Gastrocnemius medialis (tissue), 4 donors: ENCODE measurements at regions not wholly inside any gene's neighbourhood (a gene's known extent, or its start where the extent isn't known, plus 50 kb on each side); places are given as distances from the start of the nearest gene placed in this dataset.

ENCODE experiments used
- POLR2A ChIP-seq, 2 donors: fragments of 450-650 bp; IDR thresholded peaks; one replicate each; pipeline ENCODE4 v1.6.1; 2017; ENCODE audit warnings: antibody characterized with exemption in 2 of 2, mild to moderate bottlenecking in 2 of 2, moderate library complexity in 2 of 2
- TF ChIP-seq, protein P1 (sequence below), 5 experiments: fragments of 450-650 bp in 3 of 5; fragments of 200-600 bp in 2 of 5; sonication (generic) in 2 of 5; IDR thresholded peaks in 4 of 5; conservative IDR thresholded peaks in 1 of 5; 1 replicate in 4 of 5; 2 replicates in 1 of 5; pipeline ENCODE4 v1.5.1; 2016 to 2019; ENCODE audit warnings: antibody characterized with exemption in 5 of 5, mild to moderate bottlenecking in 3 of 5, moderate library complexity in 3 of 5

DNA sequence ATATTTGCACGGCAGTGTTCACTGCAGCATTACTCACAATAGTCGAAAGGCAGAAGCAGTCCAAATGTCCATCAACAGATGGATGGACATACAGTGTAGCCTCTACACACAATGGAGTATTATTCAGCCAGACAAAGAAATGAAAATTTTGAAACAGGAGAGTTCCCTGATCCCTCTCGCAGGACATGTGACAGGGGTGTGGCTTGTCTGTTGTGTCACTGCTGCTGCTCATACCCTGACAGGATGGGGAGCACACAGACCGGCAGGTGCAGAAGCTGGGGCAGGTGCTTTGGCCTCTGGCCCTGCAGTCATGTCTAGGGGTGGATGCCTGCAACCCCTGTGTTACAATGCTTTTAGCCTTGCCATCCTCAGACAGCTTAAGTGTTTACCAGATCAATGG is 204.3 kb downstream of the EFNB2 start:
- TF ChIP-seq, protein P1, sequence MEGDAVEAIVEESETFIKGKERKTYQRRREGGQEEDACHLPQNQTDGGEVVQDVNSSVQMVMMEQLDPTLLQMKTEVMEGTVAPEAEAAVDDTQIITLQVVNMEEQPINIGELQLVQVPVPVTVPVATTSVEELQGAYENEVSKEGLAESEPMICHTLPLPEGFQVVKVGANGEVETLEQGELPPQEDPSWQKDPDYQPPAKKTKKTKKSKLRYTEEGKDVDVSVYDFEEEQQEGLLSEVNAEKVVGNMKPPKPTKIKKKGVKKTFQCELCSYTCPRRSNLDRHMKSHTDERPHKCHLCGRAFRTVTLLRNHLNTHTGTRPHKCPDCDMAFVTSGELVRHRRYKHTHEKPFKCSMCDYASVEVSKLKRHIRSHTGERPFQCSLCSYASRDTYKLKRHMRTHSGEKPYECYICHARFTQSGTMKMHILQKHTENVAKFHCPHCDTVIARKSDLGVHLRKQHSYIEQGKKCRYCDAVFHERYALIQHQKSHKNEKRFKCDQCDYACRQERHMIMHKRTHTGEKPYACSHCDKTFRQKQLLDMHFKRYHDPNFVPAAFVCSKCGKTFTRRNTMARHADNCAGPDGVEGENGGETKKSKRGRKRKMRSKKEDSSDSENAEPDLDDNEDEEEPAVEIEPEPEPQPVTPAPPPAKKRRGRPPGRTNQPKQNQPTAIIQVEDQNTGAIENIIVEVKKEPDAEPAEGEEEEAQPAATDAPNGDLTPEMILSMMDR (IDR thresholded peaks at IDR 0.05 in 4 of 5, conservative IDR thresholded peaks at IDR 0.05 in 1 of 5): no peak
- TF ChIP-seq POLR2A (IDR thresholded peaks at IDR 0.05): no peak
